ENCODE measurements at regions not wholly inside any gene's neighbourhood (a gene's known extent, or its start where the extent isn't known, plus 50 kb on each side); places are given as distances from the start of the nearest gene placed in this dataset.

GRCh38 chr21:28539623-28539988 is 453.1 kb downstream of the LTN1 start:
- Histone ChIP-seq H3K36me3 (ENCODE audit: control insufficient read depth in 2 of 2, extremely low read depth in 1 of 2, insufficient read depth in 2 of 2, low read length in 2 of 2) (no peaks in the 10 kb centered on the region), H3K4me3 (replicated peaks in 1 of 3; ENCODE audit: insufficient read depth in 1 of 3, low read depth in 1 of 3, low read length in 3 of 3) (no peak overlapping the region), H3K4me2 (ENCODE audit: insufficient read depth, low read length) (no peak overlapping the region), H3K9ac (replicated peaks; ENCODE audit: extremely low read depth, insufficient read depth, low read length) (peak overlapping the region; percentile 39), H3K4me1 (ENCODE audit: control insufficient read depth, extremely low read depth, insufficient read depth, low read length) (peaks cover 37% of the 10 kb centered on the region), H3K9me1 (replicated peaks; ENCODE audit: control insufficient read depth, extremely low read depth, insufficient read depth, low read length) (no peaks in the 10 kb centered on the region), H2AFZ (ENCODE audit: low read depth, low read length) (peak overlapping the region; percentile 30), H3K79me2 (ENCODE audit: control insufficient read depth, insufficient read depth, low read length) (no peaks in the 10 kb centered on the region), H3K9me3 (replicated peaks; ENCODE audit: control insufficient read depth, insufficient read depth, low read length) (no peaks in the 10 kb centered on the region), H3K27me3 (ENCODE audit: control insufficient read depth in 2 of 2, insufficient read depth in 2 of 2, low read length in 2 of 2) (no peaks in the 10 kb centered on the region), H3K27ac (ENCODE audit: insufficient read depth, low read depth, low read length) (peak overlapping the region; percentile 85), H4K20me1 (replicated peaks; ENCODE audit: control insufficient read depth, extremely low read depth, insufficient read depth, low read length) (no peaks in the 10 kb centered on the region)
- CTCF ChIA-PET, result interaction anchor here (1.2 to 2.4 kb wide), 2 partner anchors 94 to 205 kb away, joined by 3 to 11 read pairs; no protein-coding TSS in a partner anchor
- dilution Hi-C loops (cut with MboI; ENCODE audit: extremely low pct_ligation_motif_present, low sequenced_read_pairs), result no loop called here
- intact Hi-C loops (cut with micrococcal nuclease), result loop anchor here (5.0 kb wide), 1 partner anchor 257 kb away; no protein-coding TSS in a partner anchor
- BruUV-seq (replicated peaks), result no TSS peak
- POLR2A ChIA-PET, result no interaction called here
- FAIRE-seq (no peak), DNase-seq (ENCODE audit: low read depth, low spot score) (no peak)
- no peak for TF ChIP-seq POLR2AphosphoS5 (IDR thresholded peaks at IDR 0.05; ENCODE audit: insufficient read depth, low read depth, low read length)
- TF ChIP-seq MAX (IDR thresholded peaks at IDR 0.05; ENCODE audit: insufficient read depth, insufficient read length), result no peak
- TF ChIP-seq POLR2A (IDR thresholded peaks at IDR 0.05; ENCODE audit: low read depth, low read length), result no peak
- no peak for TF ChIP-seq JUN (IDR thresholded peaks at IDR 0.05; ENCODE audit: borderline replicate concordance, insufficient read depth, insufficient read length, low read depth)
- TF ChIP-seq GATA2 (IDR thresholded peaks at IDR 0.05; ENCODE audit: insufficient read depth, insufficient read length, low read depth, low read length), result no peak
- TF ChIP-seq CTCF (IDR thresholded peaks at IDR 0.05; ENCODE audit: extremely low read depth in 1 of 2, insufficient read depth in 1 of 2, low read depth in 1 of 2, low read length in 2 of 2), result no peak
- no peak for TF ChIP-seq MYC (IDR thresholded peaks at IDR 0.05; ENCODE audit: low read depth, low read length)
- TF ChIP-seq EZH2 (IDR thresholded peaks at IDR 0.05; ENCODE audit: borderline replicate concordance, low read depth, low read length, severe bottlenecking), result no peak
- TF ChIP-seq FOS (IDR thresholded peaks at IDR 0.05; ENCODE audit: borderline replicate concordance, insufficient read depth, low read length), result no peak
